GM21515 (cell line): ENCODE measurements at regions not wholly inside any gene's neighbourhood (a gene's known extent, or its start where the extent isn't known, plus 50 kb on each side); places are given as distances from the start of the nearest gene placed in this dataset.
A peak's percentile ranks its signal among the peaks of the same experiment; 100 is the strongest.

ENCODE experiments used
- ATAC-seq: cut with Tn5 transposase; IDR thresholded peaks from one replicate; pipeline ENCODE4 v1.9.1; 2021; ENCODE audit not compliant: unreplicated experiment

DNA sequence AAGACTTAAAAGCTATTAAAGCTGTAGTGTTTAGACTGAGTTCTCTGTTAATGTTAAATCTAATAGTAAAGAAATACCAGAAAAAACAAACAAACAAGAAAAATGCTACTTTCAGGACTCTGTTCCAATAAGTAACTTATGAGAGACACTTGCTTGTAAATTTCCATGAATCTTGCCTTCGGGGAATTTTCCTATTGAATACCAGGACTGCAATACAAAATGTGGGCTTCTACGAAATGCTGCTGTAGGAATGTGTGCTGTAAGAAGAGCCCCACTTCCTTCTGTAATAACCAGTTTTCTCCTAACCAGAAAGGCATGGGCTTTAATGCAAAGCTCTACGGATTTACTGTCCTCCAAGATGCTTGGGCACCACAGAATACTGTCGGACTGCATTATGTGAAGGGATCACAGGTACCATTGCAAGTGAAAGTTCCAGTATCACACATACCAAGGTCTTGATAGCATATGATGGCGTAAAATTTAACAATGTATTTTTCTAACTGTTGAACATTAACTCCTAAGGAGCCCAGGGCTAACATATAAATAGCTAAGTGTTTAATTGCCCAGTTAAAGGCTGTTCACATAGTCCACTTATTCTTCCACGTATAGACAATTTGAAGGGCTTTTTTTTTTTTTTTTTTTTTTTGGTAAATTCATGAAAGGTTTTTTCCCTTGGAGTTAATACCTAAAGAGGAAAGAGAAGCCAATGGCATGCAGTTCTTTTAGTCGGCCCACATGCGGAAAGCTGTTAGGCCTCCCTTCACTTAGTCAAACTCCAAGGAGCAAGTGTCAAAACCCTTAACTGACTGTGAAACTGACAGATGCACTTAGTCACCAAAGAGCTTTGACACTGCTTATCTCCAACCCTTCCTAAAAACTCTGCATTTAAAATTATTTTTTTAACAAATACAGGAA is 564.0 kb upstream of the POU3F3 start:
- no peak for ATAC-seq

DNA sequence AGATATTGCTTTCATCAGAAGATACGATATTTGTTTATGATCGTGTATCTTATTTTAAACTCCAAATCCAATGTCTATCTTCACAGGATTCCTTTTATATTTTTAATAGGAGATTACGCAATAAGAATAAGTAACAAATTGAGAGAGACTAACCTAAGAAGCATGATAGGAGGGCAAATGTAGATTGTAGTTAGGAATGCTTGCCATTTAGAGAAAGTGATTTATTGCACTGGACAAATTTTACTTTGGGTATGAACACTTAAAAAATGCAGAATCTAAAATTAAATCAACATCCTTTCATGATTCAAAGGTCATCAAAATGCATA is 563.4 kb upstream of the POU3F3 start:
- ATAC-seq, result no peak

DNA sequence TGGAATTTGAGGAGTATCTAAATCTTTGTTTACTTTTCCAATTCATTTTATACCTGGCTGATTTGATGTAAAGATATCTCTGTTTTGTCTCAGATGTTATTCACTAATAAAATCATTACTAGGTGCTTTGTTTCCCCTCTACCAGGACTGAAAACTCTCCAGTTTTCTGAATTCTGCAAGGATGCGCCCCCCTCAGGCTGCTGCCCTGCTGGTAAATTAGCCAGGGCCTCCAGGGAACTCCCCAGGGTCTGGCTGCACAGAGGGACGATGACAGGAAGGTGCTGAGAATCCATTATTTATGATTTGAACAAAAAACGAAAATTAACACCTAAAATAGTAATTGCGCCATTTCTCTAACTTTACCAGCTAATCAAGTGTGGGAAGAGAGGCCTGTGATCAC is 541.2 kb upstream of the POU3F3 start:
- ATAC-seq, result no peak

DNA sequence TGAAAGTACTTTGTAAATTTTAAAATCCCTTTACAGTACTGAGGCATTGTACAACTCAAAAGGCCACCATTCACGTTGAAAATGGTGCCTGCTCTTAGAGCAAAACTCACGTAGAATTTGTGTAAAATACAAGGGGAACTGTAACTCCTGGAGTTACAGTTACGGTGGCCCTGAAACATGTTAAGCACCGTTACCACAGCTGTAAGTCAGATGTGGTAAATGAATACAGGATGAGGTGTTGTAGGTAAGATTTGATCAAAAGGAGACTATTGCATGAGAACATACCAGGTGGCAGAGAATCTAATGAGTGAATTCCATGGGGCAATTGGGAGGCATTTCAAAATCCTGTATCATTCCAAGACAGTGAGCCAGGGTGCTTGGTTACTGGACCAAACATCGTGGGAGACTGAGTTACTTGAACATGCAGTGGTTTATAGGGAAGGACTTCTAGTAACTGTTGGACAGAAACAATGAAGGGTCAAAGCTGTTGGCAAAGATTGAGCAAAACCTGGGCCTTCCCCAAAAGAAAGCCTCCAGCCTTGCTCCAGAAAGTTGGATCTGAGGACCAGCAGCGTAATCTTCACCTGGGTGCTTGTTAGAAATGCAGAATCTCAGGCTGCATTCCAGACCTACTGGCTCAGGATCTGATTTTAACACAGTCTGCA is 535.8 kb upstream of the POU3F3 start:
- ATAC-seq, result no peak

DNA sequence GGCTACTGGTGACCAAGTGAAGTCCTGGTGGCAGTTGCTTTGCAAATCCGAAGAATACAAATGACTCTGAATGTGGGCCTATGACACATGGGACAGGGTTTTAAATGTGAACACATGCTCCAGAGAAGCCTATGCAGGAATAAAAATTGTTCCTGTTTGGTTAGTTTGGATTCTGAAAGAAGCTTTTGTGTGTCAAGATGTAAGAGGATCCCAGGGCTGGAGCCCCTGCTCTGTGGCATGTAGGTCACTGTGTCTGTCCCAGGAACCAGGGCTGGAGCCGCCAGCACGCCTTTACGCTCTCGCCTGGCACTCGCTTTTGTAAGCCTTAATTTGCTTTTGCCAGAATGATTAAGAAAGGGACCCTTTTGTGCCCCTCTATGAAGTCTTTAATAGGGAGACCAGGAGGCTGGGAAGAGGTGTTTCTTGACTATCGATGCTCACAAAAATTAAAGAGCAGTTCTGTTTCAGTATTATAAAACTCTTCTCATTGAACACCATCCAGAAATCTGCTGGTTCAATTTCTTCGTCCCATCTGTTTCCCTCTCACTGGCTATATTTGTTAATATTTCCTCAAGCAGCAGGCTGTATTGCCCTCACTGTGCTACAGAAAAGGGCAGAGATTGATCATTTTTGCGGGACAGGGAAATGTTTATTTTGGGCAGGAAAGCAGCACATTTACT is 532.7 kb upstream of the POU3F3 start:
- no peak for ATAC-seq

DNA sequence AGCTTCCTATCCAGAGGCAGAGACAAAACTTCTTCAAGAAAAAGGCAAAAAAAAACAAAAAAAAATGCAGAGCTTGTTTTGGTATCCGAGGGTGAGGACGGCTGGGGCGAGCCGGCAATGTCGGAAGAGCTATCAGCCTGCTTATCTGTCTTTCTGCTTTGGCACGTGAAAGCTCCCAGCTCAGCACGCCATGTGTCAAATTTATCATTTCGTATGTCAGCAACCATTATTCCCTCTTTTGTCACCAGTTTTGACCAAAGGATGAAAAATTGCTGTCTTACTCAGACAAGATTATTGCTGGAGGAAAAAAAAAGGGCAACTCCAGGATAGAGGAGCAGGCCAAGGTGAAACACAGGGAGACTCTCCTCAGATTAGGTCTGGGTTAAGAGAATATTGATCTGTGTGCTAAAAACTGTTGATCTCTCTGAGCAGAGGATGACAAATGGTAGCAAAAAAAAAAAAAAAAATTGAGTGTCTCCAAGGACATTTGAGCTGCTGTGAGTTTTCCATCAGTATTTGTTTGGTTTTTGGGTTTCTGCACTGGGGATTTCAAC is 532.0 kb upstream of the POU3F3 start:
- no peak for ATAC-seq

DNA sequence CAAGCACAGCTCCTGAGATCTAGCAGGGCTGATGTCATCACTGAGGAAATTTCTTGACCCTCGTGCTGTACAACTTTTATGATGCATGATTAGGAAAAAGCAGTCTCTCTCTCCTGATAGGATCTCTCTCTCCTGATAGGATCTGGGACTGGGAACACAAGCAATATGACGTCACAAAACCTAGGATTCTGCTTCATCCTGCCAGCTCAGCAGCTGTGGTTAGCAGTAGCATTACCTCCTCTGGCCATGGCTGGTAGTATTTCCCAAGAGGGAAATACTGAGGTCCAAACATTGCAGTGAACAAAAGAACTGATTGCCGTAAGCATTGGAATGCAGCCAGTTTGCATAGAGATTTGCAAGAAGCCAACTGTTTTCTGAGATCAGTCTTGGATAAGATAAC is 521.2 kb upstream of the POU3F3 start:
- no peak for ATAC-seq

DNA sequence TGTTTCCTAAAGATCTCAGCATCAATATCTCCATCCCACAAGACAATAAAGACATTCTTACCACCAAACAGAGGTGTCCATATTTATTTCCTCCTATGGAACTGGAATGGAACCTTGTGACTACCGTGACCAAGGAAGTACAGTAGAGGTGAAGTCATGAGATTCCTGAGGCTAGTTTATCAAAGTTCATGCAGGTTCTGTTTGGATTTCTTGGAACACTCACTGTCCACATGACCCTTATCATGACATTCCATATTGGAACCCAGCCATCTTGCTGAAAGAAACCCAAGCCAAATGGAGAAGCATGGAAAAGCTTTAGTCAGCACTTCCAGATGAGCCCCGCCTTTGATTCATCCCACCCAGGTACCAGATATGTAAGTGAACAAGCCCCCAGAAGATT is 516.0 kb upstream of the POU3F3 start:
- ATAC-seq, result no peak

DNA sequence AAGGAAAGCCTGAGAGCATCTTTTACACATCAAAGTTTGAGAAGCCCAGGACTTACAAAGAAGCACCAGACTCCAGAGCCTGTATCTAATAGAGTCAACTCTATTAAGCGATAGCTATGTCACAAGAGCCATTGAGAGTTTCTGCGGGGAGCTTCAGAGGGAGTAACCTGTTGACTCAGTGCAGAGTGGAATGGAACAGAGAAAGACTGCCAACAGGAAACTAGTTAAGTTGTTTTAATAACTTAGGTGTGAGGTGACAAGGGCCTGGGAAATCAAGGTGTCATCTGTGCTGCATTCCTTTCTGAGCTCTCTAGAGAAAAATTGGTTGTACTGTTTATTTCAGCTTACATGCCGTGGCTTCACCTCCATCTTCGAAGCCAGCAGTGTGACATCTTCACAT is 513.8 kb upstream of the POU3F3 start:
- ATAC-seq, result no peak

DNA sequence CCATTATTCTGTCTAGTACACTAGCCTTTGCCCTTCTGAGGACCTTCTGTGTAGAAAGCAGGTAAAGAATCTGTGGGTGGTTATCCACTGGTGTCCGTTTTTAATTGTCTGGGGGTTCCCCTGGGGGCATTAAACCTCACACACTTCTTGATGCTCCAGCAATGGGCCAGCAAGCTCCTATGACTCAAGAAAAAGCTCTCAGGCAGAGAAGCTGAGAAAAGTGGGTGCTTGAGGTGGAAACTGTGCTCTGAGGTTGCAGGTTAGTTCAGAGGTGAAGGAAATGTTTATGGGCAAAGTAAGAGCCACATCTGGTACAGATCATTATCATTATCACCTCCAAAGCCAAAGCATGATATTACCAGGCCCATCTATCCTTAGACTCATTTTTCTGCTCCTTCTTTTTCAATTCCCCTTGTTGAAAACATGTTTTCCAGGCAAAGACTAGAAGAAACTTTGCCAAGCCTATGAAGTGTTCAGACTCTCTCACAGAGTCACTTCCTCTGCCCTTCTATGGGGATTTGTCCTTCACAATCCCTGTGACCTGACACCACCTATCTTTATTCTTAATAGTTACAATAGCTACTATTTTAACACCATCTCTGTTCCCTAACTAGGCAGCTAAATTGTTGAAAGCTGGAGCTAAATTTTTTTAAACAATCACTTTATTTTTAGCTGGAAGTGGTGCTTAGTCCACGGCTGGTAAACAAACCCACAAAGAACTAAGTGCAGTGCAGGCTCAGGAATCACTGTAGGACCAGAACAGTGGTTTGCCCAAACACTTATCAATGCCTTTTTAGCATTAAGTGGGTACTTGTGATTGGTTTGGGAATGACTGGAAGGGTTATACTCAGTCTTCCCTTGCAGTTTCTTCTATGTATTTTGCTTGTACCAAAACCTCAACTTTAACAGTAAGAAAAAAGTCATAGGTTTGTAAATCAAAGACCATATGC is 512.8 kb upstream of the POU3F3 start:
- ATAC-seq, result no peak

DNA sequence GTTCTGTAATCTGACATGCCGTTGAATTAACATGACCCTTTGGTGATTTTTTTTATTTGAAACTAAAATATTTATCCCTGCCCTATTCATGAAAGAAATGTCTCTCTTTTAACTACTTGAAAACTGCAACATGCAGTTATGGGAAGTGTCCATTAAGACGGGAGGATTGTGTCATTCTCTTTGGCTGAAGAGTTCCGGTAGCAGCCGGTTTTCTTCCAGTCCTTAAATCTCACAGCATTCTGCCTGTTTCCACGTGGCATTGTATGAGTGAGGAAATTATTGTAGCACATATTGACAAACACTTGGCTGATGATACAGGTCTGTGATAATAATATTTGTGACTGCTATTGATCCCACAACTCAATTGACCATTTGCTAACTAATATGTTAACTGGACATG is 509.6 kb upstream of the POU3F3 start:
- ATAC-seq, result no peak

DNA sequence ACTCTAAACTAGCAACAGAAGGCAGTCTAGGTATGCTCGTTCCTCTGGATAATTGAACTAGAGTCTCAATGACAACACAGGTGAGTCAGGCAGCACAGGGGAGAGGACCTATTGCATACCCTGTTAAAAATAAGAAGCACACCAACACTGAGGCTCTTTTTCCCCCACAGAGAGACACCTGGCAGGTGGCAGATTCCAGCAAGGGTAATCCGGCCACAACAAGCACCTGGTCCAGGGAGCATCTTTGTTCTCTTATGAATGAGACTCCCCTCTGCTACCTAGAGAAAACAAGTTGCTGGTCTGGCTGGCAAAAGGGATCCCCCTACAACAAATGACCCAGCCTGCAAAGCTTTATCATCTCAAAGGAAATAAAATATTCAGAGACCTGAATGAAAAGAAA is 508.9 kb upstream of the POU3F3 start:
- ATAC-seq, result no peak

DNA sequence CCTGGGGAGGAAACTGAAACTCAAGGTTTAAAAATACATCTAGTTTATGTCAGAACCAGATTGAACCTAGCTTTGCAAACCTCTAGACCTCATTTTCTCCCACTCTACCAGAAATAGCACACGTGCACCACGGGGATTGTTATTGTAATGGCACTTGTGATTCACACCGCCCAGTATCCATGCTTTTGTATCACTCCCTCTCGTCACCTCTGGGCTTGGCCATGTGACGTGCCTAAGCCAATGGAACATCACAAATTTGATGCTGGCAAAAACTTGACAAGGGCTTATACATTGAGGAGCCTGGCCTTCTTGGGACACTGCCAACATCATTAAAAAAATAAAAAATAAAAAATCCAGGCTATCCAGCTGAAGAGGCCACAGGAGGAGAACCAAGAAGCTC is 495.8 kb upstream of the POU3F3 start:
- no peak for ATAC-seq

DNA sequence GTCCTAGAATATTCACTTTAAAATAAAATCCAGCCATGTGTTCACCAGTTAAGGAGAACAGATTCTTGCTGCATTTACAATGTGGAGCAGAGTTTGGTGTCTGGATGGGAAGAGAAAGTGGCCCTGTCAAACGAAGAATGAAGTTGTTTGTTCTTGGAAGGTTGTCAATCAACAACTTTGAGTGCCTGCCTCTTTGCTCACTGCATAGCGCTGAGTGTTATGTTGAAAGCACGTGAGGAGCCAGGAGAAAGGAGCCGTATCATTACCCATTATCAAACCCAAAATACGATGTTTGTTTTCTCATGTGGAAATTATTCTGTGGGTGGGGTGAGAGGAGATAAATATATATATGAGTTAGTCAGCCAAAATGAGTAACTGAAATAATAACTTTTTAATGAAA is 492.5 kb upstream of the POU3F3 start:
- no peak for ATAC-seq

DNA sequence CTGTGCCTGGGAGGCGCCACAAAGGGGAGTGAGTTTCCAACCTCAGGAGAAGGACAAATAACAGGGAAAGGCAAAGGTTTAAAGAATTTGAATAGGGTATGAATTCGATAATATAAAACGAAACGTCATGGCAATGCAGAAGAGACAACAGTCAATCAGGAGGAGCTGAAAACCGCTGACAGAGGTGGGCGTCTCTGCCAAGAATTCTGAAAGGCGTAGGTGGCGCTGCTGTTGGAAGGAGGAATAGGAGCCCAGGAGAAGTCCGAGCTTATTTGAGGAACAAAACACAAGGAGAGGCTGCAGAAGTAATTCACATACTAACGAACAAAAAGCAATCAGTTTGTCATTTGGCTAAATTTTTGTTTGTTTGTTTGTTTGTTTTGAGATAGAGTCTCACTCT is 485.8 kb upstream of the POU3F3 start:
- no peak for ATAC-seq

DNA sequence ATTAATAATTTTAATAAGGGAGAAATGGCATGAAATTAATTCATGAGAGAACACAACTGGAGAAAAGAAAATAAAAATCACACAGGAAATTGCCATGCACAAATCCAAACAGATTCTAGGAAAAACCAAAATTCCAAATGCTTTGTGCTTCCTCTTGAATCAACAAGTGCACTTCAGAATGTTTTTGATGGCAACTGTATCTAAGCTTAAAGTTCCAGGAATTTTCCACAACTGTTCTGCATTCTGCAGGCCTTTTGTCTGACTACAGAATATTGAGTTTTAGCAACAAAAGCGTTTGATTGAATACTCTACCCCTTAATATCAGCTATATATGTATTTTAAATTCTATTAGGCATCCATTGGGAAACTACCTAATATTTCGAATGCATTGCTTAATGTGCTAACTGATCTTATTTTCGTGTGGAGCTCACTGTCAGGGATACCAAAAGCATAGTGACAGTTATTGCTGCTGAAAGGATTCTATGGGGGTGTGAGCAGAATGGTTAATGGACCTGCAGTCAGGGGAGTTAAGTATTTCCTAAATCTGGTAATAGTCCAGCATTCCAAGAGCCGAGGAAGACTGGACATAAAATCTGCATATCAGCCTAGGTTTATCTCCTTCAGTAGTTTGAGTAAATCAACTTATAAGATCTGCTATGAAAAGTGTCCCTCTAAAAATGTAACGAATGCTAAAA is 482.7 kb upstream of the POU3F3 start:
- ATAC-seq, result no peak

DNA sequence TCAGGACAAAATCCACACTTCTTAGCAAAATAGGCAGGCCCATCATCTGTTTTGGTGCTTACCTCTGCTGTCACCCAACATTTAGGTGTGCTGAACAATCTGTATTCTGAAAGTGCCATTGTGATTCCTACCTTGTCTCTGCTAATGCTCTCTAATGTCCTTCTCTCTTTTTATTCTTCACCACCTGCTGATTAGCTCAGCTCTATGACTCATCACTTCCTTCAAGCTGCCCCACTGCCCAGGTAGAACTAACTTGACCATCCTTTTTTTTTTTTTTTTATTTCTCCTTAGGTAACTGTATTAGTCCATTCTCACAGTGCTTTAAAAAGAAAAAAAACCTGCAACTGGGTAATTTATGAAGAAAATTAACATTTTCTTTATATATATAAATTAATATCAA is 478.7 kb upstream of the POU3F3 start:
- ATAC-seq, result no peak

DNA sequence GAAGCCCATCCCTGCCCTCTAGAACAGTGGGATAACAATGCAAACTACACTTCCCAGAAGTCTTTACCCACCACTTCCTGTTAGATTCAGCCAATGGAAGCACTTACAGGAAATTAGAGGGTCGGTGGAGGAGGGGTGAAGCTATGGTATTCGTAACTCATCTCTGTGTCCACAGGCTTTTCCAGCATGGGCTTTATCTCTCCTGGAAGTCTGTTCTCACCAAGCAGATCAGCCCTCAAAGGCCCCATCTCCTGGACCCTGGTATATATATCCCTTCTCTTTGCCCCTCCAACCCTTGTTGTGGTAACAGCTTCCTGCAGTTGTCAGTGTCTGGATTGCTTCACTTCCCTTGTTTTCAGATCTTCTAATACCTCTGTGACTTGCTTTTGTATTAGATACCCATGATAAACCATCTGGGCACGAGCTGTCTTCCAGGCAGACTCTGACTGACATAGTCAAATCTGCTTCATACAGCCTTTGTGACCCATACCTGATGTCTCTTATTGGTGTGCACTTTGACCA is 475.0 kb upstream of the POU3F3 start:
- peak; percentile 69 for ATAC-seq

DNA sequence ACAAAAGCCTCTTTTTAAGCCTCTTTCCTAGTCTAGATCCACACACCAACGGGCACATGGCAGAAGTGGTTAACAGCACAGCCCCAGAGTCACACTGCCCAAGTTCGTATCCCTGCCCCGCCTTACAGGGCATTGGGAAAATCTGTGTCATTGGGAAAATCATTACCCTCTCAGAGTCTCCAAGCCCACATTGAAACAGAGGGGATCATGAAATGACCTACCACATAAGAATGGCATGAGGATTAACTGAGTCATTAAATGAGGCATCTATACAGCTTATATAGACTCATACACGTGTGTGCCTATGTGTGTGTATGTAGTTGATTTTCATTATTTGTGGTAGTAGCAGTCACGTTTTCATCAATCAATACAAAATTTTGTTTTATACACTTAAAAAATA is 469.0 kb upstream of the POU3F3 start:
- no peak for ATAC-seq

DNA sequence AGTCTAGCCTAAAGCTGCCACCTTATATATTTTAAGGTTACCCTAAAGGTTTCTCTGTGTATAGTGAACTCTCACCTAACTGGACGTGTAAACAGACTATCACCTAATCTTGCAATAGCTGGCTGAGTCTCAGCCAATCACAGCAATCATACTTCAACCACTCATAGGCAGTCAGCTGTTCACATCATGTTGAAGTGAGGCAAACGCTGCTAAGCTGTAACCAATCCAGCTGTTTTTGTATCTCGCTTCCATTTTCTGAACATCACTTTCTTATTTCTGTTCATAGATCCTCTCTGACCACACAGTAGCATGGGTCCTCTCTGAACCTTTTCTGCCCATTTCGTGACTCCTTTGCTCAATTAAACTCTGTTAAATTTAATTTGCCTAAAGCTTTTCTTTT is 468.2 kb upstream of the POU3F3 start:
- no peak for ATAC-seq
